T-helper 1 cell (primary cell): ENCODE measurements at regions not wholly inside any gene's neighbourhood (a gene's known extent, or its start where the extent isn't known, plus 50 kb on each side); places are given as distances from the start of the nearest gene placed in this dataset.

Experiments
- DNase-seq, 5 donors: peaks; one replicate each; pipeline ENCODE4 v3.0.0-alpha.2; 2012 to 2020

DNA sequence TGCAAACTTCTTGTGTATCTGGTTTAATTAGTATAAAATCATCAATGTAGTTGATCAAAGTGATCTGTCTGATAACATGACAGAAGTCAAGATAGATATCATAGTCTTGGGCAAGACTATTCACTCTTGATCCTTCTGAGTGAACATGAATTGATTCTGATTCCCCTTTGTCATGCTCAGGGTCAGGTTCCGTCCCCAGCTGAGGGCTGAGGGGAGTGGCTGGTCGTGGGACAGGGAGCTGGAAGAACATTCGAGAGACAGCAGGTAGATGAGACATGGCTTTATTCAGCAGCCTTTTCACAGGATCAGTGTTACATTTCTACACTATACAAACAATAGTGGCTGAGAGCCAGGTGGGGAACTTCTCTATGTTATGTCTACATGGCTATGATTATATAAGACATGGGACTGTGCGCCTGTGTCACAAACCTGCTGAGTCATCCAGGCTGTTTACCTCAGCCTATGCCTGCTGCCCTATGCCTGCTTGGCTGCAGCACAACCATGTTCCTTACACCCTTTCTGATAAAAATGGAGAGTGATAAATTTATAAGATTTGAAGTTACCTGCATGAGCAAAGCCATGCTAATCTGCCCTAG, 586.9 kb upstream of the NR3C2 start:
- no peak for DNase-seq

DNA sequence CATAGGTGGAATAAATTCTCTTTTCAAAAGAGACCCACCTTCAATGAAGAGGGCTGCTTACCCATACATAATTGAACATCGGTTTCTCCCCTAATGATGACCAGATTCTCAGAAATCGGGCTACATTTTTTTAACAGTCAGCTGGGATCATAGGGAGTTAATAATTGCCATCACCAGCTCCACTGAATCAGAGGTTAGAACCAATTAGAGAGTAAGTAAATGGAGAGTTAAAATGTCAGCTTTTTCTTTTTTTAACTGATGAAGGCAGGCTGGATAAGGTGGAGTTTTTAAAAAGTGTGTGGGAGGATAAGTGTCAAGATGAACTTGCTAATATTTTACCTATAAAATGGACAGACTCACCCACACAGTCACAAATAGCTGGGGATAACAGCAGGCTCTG, 584.5 kb upstream of the NR3C2 start:
- no peak for DNase-seq

DNA sequence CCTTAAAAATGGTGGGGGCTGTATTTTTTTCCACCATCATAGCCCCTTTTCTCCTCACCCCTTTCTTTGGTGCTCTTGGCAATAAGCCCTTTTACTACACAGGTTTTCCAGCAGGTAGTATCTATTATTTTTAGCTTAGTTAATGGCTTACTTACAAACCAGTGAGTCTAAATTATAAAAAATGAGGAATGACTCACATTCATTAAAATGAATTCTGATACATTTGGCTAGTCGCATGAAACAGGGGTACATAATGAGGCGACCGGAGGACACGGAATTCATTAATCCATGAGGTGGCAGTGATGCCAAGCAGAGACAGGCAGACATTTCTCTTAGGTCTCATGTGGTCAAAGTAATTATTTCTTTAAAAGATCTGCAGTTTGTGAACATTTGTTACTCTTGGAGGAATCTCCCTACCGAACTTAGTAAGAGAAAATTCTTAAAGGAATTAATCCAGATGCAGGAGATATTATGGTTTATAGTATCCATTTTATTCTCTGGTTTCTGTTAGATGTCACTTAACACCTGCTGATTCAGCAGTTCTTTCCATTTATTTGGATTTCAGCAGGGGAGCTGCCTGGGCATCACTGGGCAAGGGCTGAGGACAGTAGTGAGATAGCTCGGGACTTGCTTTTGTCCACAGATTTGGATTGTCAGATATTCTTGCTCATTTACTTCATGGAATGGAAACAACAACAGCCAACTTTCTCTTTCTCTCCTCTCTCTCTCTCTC, 575.0 kb upstream of the NR3C2 start:
- DNase-seq: no peak

DNA sequence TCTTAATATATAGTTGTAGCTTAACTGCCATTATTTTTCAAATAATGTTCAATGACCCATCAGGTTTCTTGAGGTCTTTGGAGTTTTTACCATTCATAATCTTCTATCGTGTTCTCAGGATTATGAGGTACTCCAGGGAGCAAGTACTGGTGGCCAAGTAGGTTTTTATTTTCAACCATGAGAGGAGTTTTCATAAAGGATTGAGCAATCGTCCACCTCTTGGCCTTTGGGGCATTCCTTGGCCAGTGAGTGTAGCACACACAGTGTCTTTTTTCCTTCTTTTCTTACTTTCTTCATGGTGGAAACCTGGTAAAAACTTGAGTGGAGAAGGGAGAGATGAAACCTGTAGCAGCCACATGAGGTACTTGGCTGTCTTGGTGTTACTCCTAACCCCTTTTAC, 567.0 kb upstream of the NR3C2 start:
- no peak for DNase-seq

DNA sequence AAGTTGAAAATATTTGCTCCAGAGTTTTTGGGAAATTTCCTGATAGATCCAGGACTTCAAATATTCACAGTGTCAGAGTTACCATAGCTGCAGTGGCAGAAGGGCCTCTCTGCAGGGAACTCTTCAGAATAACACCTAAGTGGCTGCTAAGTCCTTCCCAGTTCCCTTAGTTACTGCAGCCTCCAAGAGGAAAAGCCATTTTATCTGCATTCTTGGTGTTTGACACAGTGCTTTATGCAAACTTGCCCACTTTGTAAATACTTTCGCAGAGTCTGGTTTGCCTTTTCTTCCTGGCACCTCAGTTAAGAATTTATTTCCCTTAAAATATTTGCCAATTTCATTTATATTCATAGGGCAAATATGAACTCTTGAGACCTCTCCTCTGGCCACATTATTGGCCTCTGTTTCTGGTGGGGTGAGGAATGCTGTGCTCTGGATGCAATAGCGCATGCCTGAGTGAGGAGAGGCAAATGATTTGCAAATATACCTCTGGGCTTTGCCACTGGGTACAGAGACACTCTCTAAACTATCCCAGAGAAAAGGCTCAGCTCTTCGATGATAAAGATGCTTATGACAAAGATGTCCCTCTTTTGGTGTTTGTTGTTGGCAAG, 566.3 kb upstream of the NR3C2 start:
- DNase-seq: no peak

DNA sequence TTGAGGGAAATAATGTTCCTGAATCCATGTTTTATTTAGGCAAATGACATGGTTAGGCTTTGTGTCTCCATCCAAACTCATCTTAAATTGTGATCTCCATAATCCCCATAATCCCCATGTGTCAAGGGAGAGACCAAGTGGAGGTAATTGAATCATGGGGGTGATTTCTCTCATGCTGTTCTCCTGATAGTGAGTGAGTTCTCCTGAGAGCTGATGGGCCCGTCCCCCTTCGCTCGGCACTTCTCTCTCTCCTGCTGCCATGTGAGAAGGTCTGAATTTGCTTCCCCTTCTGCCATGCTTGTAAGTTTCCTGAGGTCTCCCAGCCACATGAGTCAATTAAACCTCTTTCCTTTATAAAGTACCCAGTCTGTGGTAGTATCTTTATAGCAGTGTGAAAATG, 563.0 kb upstream of the NR3C2 start:
- DNase-seq: no peak

DNA sequence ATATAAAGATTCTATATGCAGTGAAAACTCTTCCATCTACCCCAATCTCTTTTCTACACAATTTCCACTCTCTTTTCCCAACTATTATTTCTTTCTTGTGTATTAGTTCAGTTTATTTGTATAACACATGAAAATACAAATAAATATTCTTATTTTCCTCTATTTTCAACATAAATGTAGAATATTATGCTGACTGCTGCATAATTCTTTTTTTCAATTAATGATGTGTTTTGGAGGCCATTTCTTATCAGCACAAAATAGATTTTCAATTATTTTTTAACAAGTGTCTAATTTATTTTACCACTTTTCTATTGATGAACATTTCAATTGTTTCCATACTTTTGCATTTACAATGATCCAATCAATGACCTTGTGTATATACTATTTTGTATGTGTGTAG, 557.7 kb upstream of the NR3C2 start:
- no peak for DNase-seq

DNA sequence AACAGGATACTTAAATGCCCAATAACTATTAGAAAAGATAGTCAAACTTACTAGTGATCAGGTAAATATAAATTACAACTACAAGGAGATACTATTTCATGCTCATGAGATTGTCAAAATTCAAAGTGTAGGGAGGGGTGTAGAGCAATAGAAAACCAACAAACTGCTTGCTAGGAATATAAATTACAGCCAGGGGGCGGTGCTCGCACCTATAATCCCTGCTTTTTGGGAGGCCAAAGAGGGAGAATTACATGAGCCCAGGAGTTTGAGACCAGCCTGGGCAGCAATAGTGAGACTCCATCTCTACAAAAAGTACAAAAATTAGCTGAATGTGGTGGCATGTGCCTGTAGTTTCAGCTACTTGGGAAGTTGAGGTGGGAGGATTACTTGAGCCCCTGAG, 556.5 kb upstream of the NR3C2 start:
- DNase-seq: no peak

DNA sequence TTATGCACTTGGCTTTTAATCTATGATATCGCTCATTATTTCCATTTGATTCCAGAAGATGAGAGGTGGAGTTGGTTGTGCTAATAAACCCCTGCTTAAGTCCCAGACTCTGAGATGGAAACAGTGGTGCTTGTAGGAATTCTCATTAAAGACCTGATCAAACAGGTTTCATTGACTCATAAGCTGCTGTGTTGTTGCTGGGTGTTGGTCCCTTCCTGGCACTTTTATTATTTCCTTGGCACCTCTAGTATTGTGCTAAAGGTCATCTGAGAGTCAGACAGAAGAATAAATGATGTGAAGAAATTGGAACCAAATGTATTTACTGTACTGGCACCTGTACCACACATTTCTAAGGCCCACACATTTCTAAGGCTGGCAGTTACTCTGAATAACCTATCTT, 544.7 kb upstream of the NR3C2 start:
- no peak for DNase-seq

DNA sequence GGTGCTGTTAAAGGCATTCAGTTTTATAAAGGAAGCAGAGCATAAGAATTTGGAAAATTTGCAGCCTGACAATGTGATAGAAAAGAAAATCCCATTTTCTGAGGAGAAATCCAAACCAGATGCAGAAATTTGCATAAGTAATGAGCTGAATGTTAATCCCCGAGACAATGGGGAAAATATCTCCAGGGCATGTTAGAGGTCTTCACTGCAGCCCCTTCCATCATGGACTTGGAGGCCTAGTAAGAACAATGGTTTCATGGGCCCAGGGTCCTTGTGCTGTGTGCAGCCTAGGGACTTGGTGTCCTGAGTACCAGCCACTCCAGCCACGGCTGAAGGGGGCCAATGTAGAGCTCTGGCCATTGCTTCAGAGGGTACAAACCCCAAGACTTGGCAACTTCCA, 542.7 kb upstream of the NR3C2 start:
- DNase-seq: no peak

DNA sequence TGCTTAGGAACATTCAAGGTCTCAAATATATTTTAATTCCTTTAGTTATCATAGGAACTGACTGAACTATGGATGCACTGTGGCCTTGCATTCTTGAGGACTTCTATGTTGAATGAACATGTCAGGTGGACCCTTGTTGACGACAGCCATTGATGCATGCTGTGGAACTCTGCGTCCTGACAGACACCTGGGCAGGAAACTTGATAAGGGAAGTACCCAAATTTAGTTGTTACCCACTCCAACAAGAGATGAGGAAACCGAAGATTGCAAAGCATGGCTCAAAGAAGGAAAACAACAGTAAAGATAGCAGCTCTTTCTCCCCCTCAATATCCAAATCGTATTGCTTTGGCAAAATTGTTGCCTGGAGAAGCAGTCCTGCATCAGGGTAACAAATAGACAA, 540.0 kb upstream of the NR3C2 start:
- no peak for DNase-seq

DNA sequence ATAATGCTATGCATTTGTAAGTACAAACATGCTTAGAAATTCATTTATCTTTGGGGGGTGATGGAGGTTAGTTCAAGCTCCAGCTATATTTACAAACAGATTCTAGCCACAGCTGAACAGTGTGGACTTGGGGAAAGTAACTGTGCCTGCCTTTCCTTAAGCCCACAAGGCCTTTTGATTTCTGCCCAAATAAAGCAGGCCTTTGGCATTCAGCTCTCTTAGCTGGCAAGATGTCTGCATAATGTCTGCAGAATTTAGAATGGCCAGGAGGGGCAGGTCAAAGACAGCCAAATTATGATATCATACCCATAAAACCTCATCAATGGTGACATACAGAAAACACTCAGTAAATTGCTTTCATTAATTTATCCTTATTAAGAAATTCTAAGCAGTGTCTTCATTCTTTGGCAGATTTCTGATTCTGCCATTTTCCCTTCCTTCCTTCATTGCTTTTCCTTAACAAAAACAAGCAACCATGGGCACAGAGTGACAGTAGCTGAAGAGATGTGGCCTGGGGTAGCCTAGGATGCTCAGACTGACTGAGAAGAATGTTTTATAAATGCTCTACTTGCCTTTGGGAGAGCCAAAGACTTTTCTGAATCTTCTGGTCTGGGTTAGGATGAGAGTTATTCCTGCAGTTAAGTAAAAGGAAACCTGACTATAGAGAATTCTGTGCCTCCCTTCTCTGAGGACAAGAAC, 538.7 kb upstream of the NR3C2 start:
- DNase-seq: no peak

DNA sequence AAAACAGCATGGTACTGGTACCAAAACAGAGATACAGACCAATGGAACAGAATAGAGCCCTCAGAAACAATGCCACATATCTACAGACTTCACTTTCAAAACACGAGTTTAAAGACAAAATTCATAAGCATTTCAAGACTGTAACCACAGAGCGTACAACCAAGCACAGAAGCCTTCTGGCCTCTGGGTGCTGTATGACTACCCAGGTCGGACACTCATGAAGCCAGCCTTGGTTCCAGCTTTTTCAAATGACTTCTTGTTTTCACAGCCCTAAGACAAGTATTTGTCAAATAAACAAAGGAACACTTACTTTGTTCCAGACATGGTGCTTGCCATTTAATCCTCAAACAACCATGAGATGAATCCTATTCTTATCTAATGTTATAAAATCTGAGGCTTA, 536.1 kb upstream of the NR3C2 start:
- no peak for DNase-seq

DNA sequence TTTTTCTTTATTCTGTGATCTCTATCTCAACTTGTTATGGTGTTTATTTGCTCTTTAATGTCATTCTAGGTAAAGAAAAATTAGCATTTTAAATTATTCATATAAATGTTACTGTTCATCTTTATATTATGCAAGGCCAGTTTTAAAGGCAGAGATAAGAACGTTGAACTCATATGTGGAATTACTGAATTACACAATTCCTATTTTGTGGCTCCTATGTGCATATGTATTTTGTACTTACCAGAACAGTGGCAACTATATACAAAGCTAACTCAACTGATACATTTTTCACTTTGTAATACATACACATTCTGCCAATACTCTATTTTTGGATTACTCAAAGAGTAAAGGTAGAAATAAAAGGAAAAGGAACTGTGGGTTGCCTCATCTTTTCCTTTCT, 533.2 kb upstream of the NR3C2 start:
- DNase-seq: no peak

DNA sequence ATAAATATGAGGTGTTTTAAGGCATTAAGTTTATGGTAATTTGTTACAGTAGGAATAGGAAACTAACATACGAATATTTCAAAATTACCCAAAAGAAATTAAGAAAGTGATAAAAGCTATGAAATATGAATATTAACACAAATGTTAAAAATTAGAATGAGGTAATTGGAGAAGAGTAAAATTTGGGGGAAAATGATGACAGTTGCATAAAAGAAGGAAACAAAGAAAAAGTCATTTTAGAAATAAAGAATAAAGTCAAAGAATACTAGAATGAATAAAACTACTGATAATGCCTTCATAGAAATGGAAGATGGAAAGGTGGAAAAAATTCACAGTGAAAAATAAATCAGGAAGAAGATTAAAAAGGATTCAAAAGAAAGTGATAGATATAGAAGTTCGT, 522.9 kb upstream of the NR3C2 start:
- DNase-seq: no peak

DNA sequence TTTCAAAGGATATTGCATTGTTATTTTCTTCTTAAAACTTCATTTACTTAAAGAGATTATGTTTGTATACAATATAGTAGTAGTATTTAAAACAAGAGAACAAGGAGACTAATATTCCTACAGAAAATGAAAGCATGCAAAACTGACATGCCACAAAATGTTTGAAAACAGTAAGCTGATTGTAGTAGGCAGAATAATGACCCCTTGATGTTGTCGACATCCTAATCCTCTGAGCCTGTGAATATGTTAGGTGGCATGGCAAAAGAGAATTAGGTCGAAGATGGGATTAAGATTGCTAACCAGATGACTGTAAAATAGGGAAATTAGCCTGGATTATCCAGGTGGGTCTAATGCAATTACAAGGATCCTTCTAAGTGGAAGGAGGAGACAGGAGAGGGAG, 522.2 kb upstream of the NR3C2 start:
- DNase-seq: no peak

DNA sequence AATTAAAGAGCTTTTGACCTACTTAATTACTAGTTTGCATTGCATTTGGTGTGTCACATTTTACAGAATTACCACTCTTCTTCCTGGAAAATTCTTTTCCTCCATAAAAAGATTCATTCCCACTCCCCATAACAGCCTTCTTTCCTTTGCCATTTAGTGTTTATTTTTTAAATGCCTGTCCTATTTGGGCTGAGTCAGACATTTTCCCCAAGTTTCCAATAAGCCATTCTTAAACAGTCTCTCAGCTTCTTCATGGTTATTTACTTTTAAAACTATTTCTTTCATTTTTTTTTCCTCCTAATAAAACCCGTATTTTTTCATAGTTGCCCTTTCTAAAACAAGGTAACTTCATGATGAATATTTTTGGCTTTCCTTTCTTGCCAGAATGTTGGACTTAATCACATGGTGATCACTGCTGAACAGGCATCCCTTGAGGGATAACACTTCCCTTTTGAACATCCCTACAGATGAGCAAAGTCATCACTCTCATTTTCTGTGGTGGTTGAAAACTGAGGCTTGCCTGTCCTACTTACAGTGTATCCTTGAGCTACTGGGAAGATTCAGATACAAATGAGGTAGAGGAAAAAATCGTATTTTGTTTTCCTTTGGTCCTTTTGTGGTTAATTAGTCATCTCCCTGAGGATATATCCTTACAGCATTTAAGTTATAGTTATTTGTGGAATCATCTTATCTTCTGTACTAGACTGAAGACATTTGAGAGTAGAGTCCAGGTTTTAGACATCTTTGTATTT, 520.5 kb upstream of the NR3C2 start:
- DNase-seq: no peak

DNA sequence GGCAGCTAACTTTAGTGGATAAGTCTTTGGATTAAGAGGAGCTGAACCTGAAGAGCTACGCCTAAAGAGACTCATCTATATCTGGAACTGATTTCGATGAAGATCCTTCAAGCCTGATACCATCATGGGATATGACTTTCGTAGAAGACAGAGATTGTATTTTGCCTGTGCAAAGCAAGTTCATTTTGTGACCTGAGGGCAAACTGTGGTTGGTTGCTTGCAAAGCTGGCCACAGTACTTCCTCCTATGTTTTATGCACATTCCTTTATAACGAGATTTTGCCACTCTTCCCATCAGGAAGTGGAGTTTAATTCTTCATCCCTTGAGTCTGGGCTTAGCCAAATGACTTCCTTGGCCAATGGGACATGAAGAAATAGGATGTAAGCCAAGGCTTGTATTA, 519.3 kb upstream of the NR3C2 start:
- no peak for DNase-seq

DNA sequence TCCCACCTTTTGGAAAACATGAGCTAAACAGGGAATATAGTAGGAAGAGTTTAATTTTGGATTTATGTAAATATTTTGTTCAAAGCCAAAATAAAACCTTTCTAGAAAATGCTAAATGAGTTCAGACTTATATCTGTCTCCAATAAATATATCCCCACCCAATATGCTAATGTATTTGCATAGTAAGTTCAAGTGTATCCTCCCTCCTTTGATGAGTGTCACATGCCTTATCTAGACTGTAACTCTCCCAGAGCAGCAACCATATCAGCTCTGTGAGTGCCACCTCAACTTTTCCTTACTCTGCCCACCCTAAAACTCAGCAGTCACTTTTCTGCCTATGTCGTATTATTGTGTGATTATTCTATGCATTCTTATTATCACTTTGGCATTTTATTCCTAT, 516.1 kb upstream of the NR3C2 start:
- DNase-seq: no peak

DNA sequence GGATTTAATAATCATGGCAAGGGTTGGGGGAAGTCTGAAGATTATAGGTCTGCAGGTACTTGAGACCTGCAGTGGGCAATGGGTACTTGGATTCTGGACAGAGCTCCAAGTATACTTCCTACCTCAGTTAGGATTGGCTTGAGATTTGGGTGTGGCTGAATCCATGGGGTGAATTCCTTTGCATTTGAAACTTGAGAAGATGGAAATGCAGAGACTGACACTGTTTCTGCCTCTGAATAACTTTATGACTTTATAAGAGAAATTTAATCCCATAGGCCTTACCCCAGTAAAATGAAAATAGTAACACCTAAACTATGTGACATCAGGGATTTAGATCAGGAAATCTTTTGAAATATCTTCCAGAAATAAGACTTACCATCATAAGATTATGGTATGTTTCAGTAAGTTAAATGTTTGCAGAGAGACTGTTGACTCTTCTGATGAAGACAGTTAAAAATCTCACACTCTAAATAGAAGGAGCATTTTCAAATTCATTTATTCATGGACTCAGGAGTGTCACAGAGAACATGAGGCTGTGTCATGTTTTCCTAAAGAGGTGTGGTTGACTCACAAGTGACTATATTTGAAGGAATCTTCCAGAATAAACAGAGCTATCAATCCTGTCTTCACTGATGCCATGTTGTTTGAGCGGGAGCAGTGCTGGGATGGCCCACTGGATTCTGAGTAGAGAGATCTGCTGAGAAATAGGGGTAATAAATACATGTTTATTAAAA, 513.5 kb upstream of the NR3C2 start:
- no peak for DNase-seq

DNA sequence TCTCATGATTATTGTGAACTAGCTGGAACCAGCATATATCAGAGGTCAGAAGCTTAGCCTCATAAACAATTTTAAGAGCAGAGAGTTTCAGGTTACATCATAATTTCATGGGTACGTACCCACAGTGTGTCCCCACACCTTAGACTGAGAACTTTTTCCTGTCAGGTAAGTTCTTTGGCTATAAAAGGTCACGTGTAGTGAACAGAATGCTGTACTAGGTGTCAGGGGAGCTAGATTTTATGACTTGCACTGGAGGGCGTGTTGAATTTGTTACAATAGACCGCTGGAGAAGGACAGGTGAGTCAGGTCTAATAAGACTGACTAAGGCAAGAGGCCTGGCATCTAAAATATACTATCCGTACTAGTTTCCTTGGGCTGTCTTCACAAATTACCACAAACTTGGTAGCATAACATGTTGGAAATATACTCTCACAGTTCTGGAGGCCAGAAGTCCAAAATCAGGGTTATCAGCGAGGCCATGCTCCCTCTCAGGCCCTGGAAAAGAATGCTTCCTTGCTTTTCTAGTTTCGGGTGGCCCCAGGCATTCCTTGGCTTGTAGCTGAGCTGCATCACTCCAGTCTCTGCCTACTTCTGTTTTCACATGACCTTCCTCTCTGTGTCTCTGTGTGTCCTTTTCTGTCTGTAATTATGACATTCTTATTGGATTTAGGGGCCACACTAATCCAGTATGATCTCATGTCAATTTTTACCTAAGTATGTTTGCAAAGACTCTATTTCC, 512.0 kb upstream of the NR3C2 start:
- no peak for DNase-seq

DNA sequence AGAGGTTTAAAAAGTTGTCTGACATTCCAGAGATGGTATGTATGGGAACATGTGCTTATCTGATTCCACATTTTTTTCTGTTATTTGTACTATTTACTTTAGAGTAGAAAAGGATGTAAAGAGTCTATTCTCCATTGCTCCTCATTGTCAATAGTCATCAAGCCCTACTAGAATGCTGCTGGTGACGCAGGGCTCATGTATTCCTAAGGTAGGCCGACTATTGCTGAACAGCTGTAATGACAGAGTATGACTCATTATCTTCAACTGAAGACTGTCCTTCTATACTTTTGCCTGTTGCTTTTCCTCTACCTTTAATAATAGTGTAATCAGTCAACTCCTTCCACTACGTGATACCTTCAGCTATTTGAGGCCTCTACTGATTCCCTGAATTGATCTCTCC, 509.1 kb upstream of the NR3C2 start:
- no peak for DNase-seq
